MM.1S (cell line): ENCODE measurements at regions not wholly inside any gene's neighbourhood (a gene's known extent, or its start where the extent isn't known, plus 50 kb on each side); places are given as distances from the start of the nearest gene placed in this dataset.

ENCODE experiments used
- CTCF ChIP-seq: fragments of 300-600 bp; sonication (generic); IDR thresholded peaks from 2 replicates; pipeline ENCODE4 v1.5.1; 2016; ENCODE audit warnings: antibody characterized with exemption, low read length, mixed read lengths
- EZH2 ChIP-seq: fragments of 300-600 bp; sonication (generic); optimal IDR thresholded peaks from 2 replicates; pipeline ENCODE3; 2017; ENCODE audit warnings: low read depth, mild to moderate bottlenecking, antibody characterized with exemption, low read length, mixed read lengths
- EZH2phosphoT487 ChIP-seq: fragments of 300-600 bp; sonication (generic); IDR thresholded peaks from 2 replicates; pipeline ENCODE4 v1.6.1; 2018; ENCODE audit warnings: antibody characterized with exemption, low read length

DNA sequence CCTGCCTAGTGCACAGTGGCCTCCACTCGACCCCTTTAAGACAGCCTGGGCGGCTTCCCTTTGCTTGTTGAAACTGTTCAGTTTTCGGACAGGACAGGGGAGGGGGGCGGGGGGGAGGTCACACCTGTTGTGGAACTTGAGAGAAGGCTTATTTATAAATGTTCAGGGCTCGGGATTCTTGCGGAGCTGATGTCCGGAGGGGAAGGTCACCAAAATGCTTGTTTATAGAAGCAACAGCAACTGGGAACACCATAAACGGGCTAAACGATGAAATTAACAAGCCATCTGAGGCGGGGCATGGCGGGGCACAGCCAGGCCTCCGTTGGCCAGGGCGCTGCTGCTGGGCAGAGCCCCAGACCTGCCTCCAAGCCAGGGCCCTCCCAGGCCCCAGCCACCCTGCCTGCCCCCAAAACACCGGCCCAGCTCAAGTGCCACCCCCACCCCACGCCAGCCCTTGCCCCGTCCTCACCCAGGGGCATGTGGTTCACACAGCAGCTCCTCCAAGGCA is 59.8 kb upstream of the CASZ1 start:
- TF ChIP-seq CTCF (no peak), EZH2phosphoT487 (no peak), EZH2 (no peak)
